NCI-H524 treated with DMSO at 0.1 percent for 48 hours (cell line): ENCODE measurements at regions not wholly inside any gene's neighbourhood (a gene's known extent, or its start where the extent isn't known, plus 50 kb on each side); places are given as distances from the start of the nearest gene placed in this dataset.

Experiments used
- DNase-seq: peaks from one replicate; lab custom pipeline; 2025; lab: John Stamatoyannopoulos, UW

DNA sequence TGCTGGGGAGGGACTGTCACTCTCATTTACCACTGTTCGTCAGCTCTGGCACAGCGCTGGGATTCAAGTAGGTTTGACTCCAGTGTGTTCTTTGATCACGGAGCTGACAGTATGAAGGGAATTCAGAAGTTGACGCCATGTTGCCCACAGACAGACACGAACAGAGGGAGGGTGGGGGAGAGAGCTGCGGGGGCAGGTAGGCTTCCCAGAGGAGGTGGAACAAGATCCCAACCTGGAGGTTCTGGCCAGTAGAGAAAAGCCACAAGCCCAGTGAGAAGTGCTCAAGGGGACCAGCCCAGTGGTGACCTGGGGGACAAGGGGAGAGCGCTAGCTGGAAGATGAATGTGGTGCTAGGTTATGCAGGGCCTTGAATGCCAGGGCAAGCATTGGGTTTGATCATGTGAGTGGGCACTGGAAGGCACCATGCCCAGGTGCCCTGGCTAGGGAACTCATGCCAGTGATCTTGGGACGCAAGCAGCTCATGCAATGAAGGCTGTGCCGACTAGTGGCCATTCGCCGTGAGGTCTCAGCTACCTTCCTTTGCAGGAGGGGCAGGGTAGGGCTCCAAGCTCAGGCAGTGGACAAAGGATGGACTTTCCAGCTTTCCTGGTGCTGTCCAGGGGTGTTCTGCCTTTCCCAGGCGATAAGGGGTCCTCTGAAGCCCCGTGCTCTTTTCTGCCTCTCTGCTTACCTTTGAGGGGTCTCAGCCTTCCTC lies 50.4 kb upstream of the APCDD1L start:
- DNase-seq: no peak
